MM.1S (cell line): ENCODE measurements at regions not wholly inside any gene's neighbourhood (a gene's known extent, or its start where the extent isn't known, plus 50 kb on each side); places are given as distances from the start of the nearest gene placed in this dataset.

ENCODE experiments used
- DNase-seq: peaks from one replicate; pipeline ENCODE4 v3.0.0-alpha.2; 2015
- H2AFZ ChIP-seq: fragments of 300-600 bp; sonication (generic); 2 replicates; pipeline ENCODE4 v1.6.0; 2016; ENCODE audit warnings: antibody characterized with exemption, low read length
- H3F3A ChIP-seq: fragments of 300-600 bp; sonication (generic); 2 replicates; pipeline ENCODE4 v1.6.1; 2016; ENCODE audit warnings: mild to moderate bottlenecking, antibody characterized with exemption, low read length, moderate library complexity, mixed read lengths; ENCODE audit not compliant: insufficient read depth
- H3K27ac ChIP-seq: fragments of 300-600 bp; sonication (generic); 2 replicates; pipeline ENCODE4 v1.5.1; 2016; ENCODE audit warnings: mild to moderate bottlenecking, low read length
- H3K27me3 ChIP-seq: fragments of 300-600 bp; sonication (generic); replicated peaks from 2 replicates; pipeline ENCODE4 v1.6.0; 2016; ENCODE audit warnings: low read length; ENCODE audit not compliant: insufficient read depth
- H3K36me3 ChIP-seq: fragments of 300-600 bp; sonication (generic); replicated peaks from 2 replicates; pipeline ENCODE4 v1.6.1; 2016; ENCODE audit warnings: mild to moderate bottlenecking, low read length, mixed read lengths; ENCODE audit not compliant: insufficient read depth
- H3K4me1 ChIP-seq: fragments of 300-600 bp; sonication (generic); 2 replicates; pipeline ENCODE4 v1.6.1; 2016; ENCODE audit warnings: low read length, mixed read lengths
- H3K4me2 ChIP-seq: fragments of 300-600 bp; sonication (generic); 2 replicates; pipeline ENCODE4 v1.6.0; 2016; ENCODE audit warnings: low read depth, low read length
- H3K4me3 ChIP-seq: fragments of 300-600 bp; sonication (generic); 2 replicates; pipeline ENCODE4 v1.5.1; 2016; ENCODE audit warnings: low read length, mixed read lengths
- H3K79me2 ChIP-seq: fragments of 300-600 bp; sonication (generic); 2 replicates; pipeline ENCODE4 v1.6.1; 2016; ENCODE audit warnings: mixed run types, low read length, mixed read lengths
- H3K9ac ChIP-seq: fragments of 300-600 bp; sonication (generic); 2 replicates; pipeline ENCODE4 v1.6.1; 2016; ENCODE audit warnings: low read length, mixed read lengths
- H3K9me2 ChIP-seq: fragments of 300-600 bp; sonication (generic); replicated peaks from 2 replicates; pipeline ENCODE4 v1.6.1; 2016; ENCODE audit warnings: mild to moderate bottlenecking, low read length, mixed read lengths; ENCODE audit not compliant: insufficient read depth
- H3K9me3 ChIP-seq: fragments of 300-600 bp; sonication (generic); replicated peaks from 2 replicates; pipeline ENCODE4 v1.6.1; 2016; ENCODE audit warnings: mild to moderate bottlenecking, low read length, mixed read lengths; ENCODE audit not compliant: insufficient read depth
- H4K20me1 ChIP-seq: fragments of 300-600 bp; sonication (generic); 2 replicates; pipeline ENCODE4 v1.6.1; 2016; ENCODE audit warnings: mild to moderate bottlenecking, low read length, moderate library complexity, mixed read lengths; ENCODE audit not compliant: insufficient read depth
- CTCF ChIP-seq: fragments of 300-600 bp; sonication (generic); IDR thresholded peaks from 2 replicates; pipeline ENCODE4 v1.5.1; 2016; ENCODE audit warnings: antibody characterized with exemption, low read length, mixed read lengths
- EZH2 ChIP-seq: fragments of 300-600 bp; sonication (generic); optimal IDR thresholded peaks from 2 replicates; pipeline ENCODE3; 2017; ENCODE audit warnings: low read depth, mild to moderate bottlenecking, antibody characterized with exemption, low read length, mixed read lengths
- EZH2phosphoT487 ChIP-seq: fragments of 300-600 bp; sonication (generic); IDR thresholded peaks from 2 replicates; pipeline ENCODE4 v1.6.1; 2018; ENCODE audit warnings: antibody characterized with exemption, low read length

GRCh38 chr12:39188689-39189088 is 254.2 kb downstream of the KIF21A start:
- no peak for DNase-seq
- Histone ChIP-seq H4K20me1 (no peaks in the 10 kb centered on the region), H3K9ac (no peak overlapping the region), H3K27ac (no peak overlapping the region), H3K9me3 (no peaks in the 10 kb centered on the region), H3F3A (no peaks in the 10 kb centered on the region), H3K9me2 (no peaks in the 10 kb centered on the region), H3K79me2 (no peaks in the 10 kb centered on the region), H3K4me3 (no peak overlapping the region), H3K36me3 (no peaks in the 10 kb centered on the region), H3K27me3 (no peaks in the 10 kb centered on the region), H3K4me2 (no peak overlapping the region), H2AFZ (no peak overlapping the region), H3K4me1 (no peaks in the 10 kb centered on the region)
- TF ChIP-seq EZH2phosphoT487 (no peak), EZH2 (no peak), CTCF (no peak)

GRCh38 chr12:39186744-39187143 is 256.2 kb downstream of the KIF21A start:
- H4K20me1 ChIP-seq = no peaks in the 10 kb centered on the region
- no peak overlapping the region for H3K4me3 ChIP-seq
- no peaks in the 10 kb centered on the region for H3K9me3 ChIP-seq
- no peaks in the 10 kb centered on the region for H3F3A ChIP-seq
- H3K27me3 ChIP-seq = no peaks in the 10 kb centered on the region
- H2AFZ ChIP-seq = no peak overlapping the region
- TF ChIP-seq EZH2phosphoT487 (no peak), CTCF (no peak)
- H3K36me3 ChIP-seq = no peaks in the 10 kb centered on the region
- no peaks in the 10 kb centered on the region for H3K79me2 ChIP-seq
- H3K9me2 ChIP-seq = no peaks in the 10 kb centered on the region
- H3K4me1 ChIP-seq = no peaks in the 10 kb centered on the region
- no peak overlapping the region for H3K9ac ChIP-seq
- no peak overlapping the region for H3K4me2 ChIP-seq
- no peak for DNase-seq
- no peak overlapping the region for H3K27ac ChIP-seq

GRCh38 chr12:39178837-39179236 is 264.1 kb downstream of the KIF21A start:
- Histone ChIP-seq H3K9me2 (no peaks in the 10 kb centered on the region), H3K27me3 (no peaks in the 10 kb centered on the region), H3K4me2 (no peak overlapping the region), H4K20me1 (no peaks in the 10 kb centered on the region), H3K4me1 (no peaks in the 10 kb centered on the region), H3K79me2 (no peaks in the 10 kb centered on the region), H3K4me3 (no peak overlapping the region), H3K9me3 (no peaks in the 10 kb centered on the region), H3F3A (no peaks in the 10 kb centered on the region), H3K36me3 (no peaks in the 10 kb centered on the region), H3K27ac (no peak overlapping the region), H3K9ac (no peak overlapping the region), H2AFZ (no peak overlapping the region)
- no peak for TF ChIP-seq EZH2phosphoT487
- no peak for TF ChIP-seq EZH2
- no peak for TF ChIP-seq CTCF
- DNase-seq = no peak

- DNase-seq = no peak
- H3K4me2 ChIP-seq = no peak overlapping the region
- no peak overlapping the region for H3K9ac ChIP-seq
- H3K27ac ChIP-seq = no peak overlapping the region
- no peaks in the 10 kb centered on the region for H3K27me3 ChIP-seq
- no peaks in the 10 kb centered on the region for H4K20me1 ChIP-seq
- H3K9me3 ChIP-seq = no peaks in the 10 kb centered on the region
- H2AFZ ChIP-seq = no peak overlapping the region
- no peak overlapping the region for H3K4me3 ChIP-seq
- H3K9me2 ChIP-seq = no peaks in the 10 kb centered on the region
- no peaks in the 10 kb centered on the region for H3F3A ChIP-seq
- TF ChIP-seq EZH2phosphoT487 = no peak
- no peak for TF ChIP-seq CTCF
- no peak for TF ChIP-seq EZH2
- no peaks in the 10 kb centered on the region for H3K79me2 ChIP-seq
- H3K36me3 ChIP-seq = no peaks in the 10 kb centered on the region
- no peaks in the 10 kb centered on the region for H3K4me1 ChIP-seq
These were observed 266.6 kb downstream of the KIF21A start for GRCh38 chr12:39176356-39176755.
